Nephron progenitor cell (in vitro differentiated cells): ENCODE measurements at regions not wholly inside any gene's neighbourhood (a gene's known extent, or its start where the extent isn't known, plus 50 kb on each side); places are given as distances from the start of the nearest gene placed in this dataset.

Experiments
- DNase-seq: peaks from one replicate; pipeline ENCODE4 v3.0.0; 2021
- H3K27ac Mint-ChIP-seq: 2 replicates; pipeline ENCODE4 v1.8.0; 2021; ENCODE audit warnings: mild to moderate bottlenecking, moderate library complexity, mixed read lengths
- H3K27me3 Mint-ChIP-seq: 2 replicates; pipeline ENCODE4 v1.8.0; 2021; ENCODE audit warnings: mild to moderate bottlenecking, low read depth, mixed read lengths; ENCODE audit not compliant: poor library complexity
- H3K36me3 Mint-ChIP-seq: 2 replicates; pipeline ENCODE4 v1.8.0; 2021; ENCODE audit warnings: low read depth, mixed read lengths
- H3K4me1 Mint-ChIP-seq: 2 replicates; pipeline ENCODE4 v1.8.0; 2021; ENCODE audit warnings: mixed read lengths
- H3K4me3 Mint-ChIP-seq: 2 replicates; pipeline ENCODE4 v1.8.0; 2021; ENCODE audit warnings: mild to moderate bottlenecking, moderate library complexity, mixed read lengths
- H3K9me3 Mint-ChIP-seq: 2 replicates; pipeline ENCODE4 v1.8.0; 2021; ENCODE audit warnings: mild to moderate bottlenecking, moderate library complexity, mixed read lengths
- CTCF ChIP-seq: fragments of 200-600 bp; sonication (generic); IDR thresholded peaks from 2 replicates; pipeline ENCODE4 v1.5.0; 2021; ENCODE audit warnings: antibody characterized with exemption

GRCh38 chr2:239489481-239489880, 88.7 kb upstream of the HDAC4 start:
- Mint-ChIP-seq H3K4me1 (peaks cover 34% of the 10 kb centered on the region), H3K27ac (no peak overlapping the region), H3K36me3 (no peaks in the 10 kb centered on the region), H3K4me3 (no peak overlapping the region), H3K9me3 (no peaks in the 10 kb centered on the region), H3K27me3 (peaks cover 21% of the 10 kb centered on the region)
- no peak for DNase-seq
- no peak for TF ChIP-seq CTCF

- H3K4me1 Mint-ChIP-seq = peaks cover 42% of the 10 kb centered on the region
- H3K36me3 Mint-ChIP-seq = no peaks in the 10 kb centered on the region
- H3K4me3 Mint-ChIP-seq = no peak overlapping the region
- H3K27me3 Mint-ChIP-seq = peaks cover 19% of the 10 kb centered on the region
- H3K27ac Mint-ChIP-seq = no peak overlapping the region
- no peak for DNase-seq
- TF ChIP-seq CTCF = no peak
- H3K9me3 Mint-ChIP-seq = no peaks in the 10 kb centered on the region
Observed at GRCh38 chr2:239488125-239488524, 87.3 kb upstream of the HDAC4 start.

GRCh38 chr2:239487272-239487671, 86.5 kb upstream of the HDAC4 start:
- H3K27ac Mint-ChIP-seq = no peak overlapping the region
- TF ChIP-seq CTCF = no peak

GRCh38 chr2:239485622-239486021, 84.8 kb upstream of the HDAC4 start:
- TF ChIP-seq CTCF = no peak
- peaks cover 17% of the 10 kb centered on the region for H3K27me3 Mint-ChIP-seq
- peaks cover 54% of the 10 kb centered on the region for H3K4me1 Mint-ChIP-seq
- H3K4me3 Mint-ChIP-seq = no peak overlapping the region
- no peak for DNase-seq
- no peak overlapping the region for H3K27ac Mint-ChIP-seq
- no peaks in the 10 kb centered on the region for H3K36me3 Mint-ChIP-seq
- peaks cover 9% of the 10 kb centered on the region for H3K9me3 Mint-ChIP-seq

More at GRCh38 chr2:239487272-239487671, 86.5 kb upstream of the HDAC4 start:
- no peaks in the 10 kb centered on the region for H3K36me3 Mint-ChIP-seq
- H3K9me3 Mint-ChIP-seq = no peaks in the 10 kb centered on the region
- DNase-seq = no peak
- no peak overlapping the region for H3K4me3 Mint-ChIP-seq
- peaks cover 50% of the 10 kb centered on the region for H3K4me1 Mint-ChIP-seq
- H3K27me3 Mint-ChIP-seq = peaks cover 20% of the 10 kb centered on the region

GRCh38 chr2:239484571-239485355, 83.9 kb upstream of the HDAC4 start:
- no peak for DNase-seq
- Mint-ChIP-seq H3K4me1 (peaks cover 49% of the 10 kb centered on the region), H3K9me3 (peaks cover 9% of the 10 kb centered on the region), H3K4me3 (no peak overlapping the region), H3K27ac (peak overlapping the region; percentile 6), H3K27me3 (peaks cover 14% of the 10 kb centered on the region), H3K36me3 (no peaks in the 10 kb centered on the region)
- no peak for TF ChIP-seq CTCF
